WTC11 (cell line): ENCODE measurements at regions not wholly inside any gene's neighbourhood (a gene's known extent, or its start where the extent isn't known, plus 50 kb on each side); places are given as distances from the start of the nearest gene placed in this dataset.

Experiments
- ATAC-seq: fragments of 200-7000 bp; cut with Tn5 transposase; 2 replicates; pipeline ENCODE4 v1.10.0; 2021; ENCODE audit warnings: mild to moderate bottlenecking, moderate library complexity
- CTCF ChIA-PET: fragments of 300-600 bp; sonication (Branson Sonifier 250); formaldehyde crosslinking; loops from one replicate; lab custom pipeline; 2021; ENCODE audit warnings: antibody characterized with exemption; lab: Charles Lee
- POLR2A ChIA-PET: fragments of 350-600 bp; sonication (Branson Sonifier 250); formaldehyde crosslinking; loops from one replicate; lab custom pipeline; 2021; ENCODE audit warnings: antibody characterized with exemption; lab: Charles Lee
- DNase-seq: peaks from one replicate; pipeline ENCODE4 v3.0.0; 2021; ENCODE audit warnings: low spot score
- H3K27ac Mint-ChIP-seq: 2 replicates; pipeline ENCODE4 v1.8.0; 2021; ENCODE audit warnings: mixed read lengths
- H3K27me3 Mint-ChIP-seq: 2 replicates; pipeline ENCODE4 v1.8.0; 2021; ENCODE audit warnings: low read depth, mild to moderate bottlenecking, moderate library complexity, mixed read lengths
- H3K36me3 Mint-ChIP-seq: 2 replicates; pipeline ENCODE4 v1.8.0; 2021; ENCODE audit warnings: mixed read lengths
- H3K4me1 Mint-ChIP-seq: 2 replicates; pipeline ENCODE4 v1.8.0; 2022; ENCODE audit warnings: mixed read lengths
- H3K4me3 Mint-ChIP-seq: 2 replicates; pipeline ENCODE4 v1.8.0; 2021; ENCODE audit warnings: mild to moderate bottlenecking, moderate library complexity, mixed read lengths
- H3K9me3 Mint-ChIP-seq: 2 replicates; pipeline ENCODE4 v1.8.0; 2021; ENCODE audit warnings: mixed read lengths
- ATF6 ChIP-seq: sonication (generic); formaldehyde crosslinking; IDR thresholded peaks from 2 replicates; pipeline ENCODE4 v1.8.1; 2023; ENCODE audit warnings: mild to moderate bottlenecking, missing genetic modification reagents
- CDX4 ChIP-seq: fragments of 250-450 bp; sonication (Bioruptor Pico); IDR thresholded peaks from 2 replicates; pipeline ENCODE4 v1.9.0; 2021; ENCODE audit warnings: moderate library complexity, mild to moderate bottlenecking, inconsistent platforms, borderline replicate concordance
- CREB1 ChIP-seq: sonication (generic); formaldehyde crosslinking; IDR thresholded peaks from 2 replicates; pipeline ENCODE4 v1.8.0; 2023; ENCODE audit warnings: mild to moderate bottlenecking, missing genetic modification reagents
- E2F1 ChIP-seq: sonication (generic); formaldehyde crosslinking; IDR thresholded peaks from 2 replicates; pipeline ENCODE4 v1.8.0; 2022; ENCODE audit warnings: mild to moderate bottlenecking, missing genetic modification reagents
- E2F5 ChIP-seq: sonication (generic); formaldehyde crosslinking; IDR thresholded peaks from 2 replicates; pipeline ENCODE4 v1.8.1; 2022; ENCODE audit warnings: mild to moderate bottlenecking, moderate library complexity, missing genetic modification reagents
- ELF4 ChIP-seq: sonication (generic); formaldehyde crosslinking; IDR thresholded peaks from 2 replicates; pipeline ENCODE4 v1.8.1; 2022; ENCODE audit warnings: low read depth, mild to moderate bottlenecking, moderate library complexity, missing genetic modification reagents
- ERG ChIP-seq: fragments of 250-450 bp; sonication (Bioruptor Pico); IDR thresholded peaks from 2 replicates; pipeline ENCODE4 v1.8.0; 2021; ENCODE audit warnings: mild to moderate bottlenecking
- ESRRA ChIP-seq: sonication (generic); formaldehyde crosslinking; IDR thresholded peaks from 2 replicates; pipeline ENCODE4 v1.8.1; 2022; ENCODE audit warnings: mild to moderate bottlenecking, missing genetic modification reagents, borderline replicate concordance
- FOXK1 ChIP-seq: sonication (generic); formaldehyde crosslinking; IDR thresholded peaks from 2 replicates; pipeline ENCODE4 v1.8.0; 2022; ENCODE audit warnings: mild to moderate bottlenecking, moderate library complexity, missing genetic modification reagents
- FOXP1 ChIP-seq: sonication (generic); formaldehyde crosslinking; IDR thresholded peaks from 2 replicates; pipeline ENCODE4 v1.8.0; 2022; ENCODE audit warnings: missing genetic modification reagents, mild to moderate bottlenecking, moderate library complexity, borderline replicate concordance
- JAZF1 ChIP-seq: fragments of 250-450 bp; sonication (Bioruptor Pico); IDR thresholded peaks from 2 replicates; pipeline ENCODE4 v1.9.0; 2021; ENCODE audit warnings: moderate library complexity, mild to moderate bottlenecking, inconsistent platforms
- KAT7 ChIP-seq: sonication (generic); formaldehyde crosslinking; IDR thresholded peaks from 2 replicates; pipeline ENCODE4 v1.8.1; 2023; ENCODE audit warnings: missing genetic modification reagents, mild to moderate bottlenecking, borderline replicate concordance
- MXD4 ChIP-seq: fragments of 250-450 bp; sonication (Bioruptor Pico); IDR thresholded peaks from 2 replicates; pipeline ENCODE4 v1.8.0; 2021; ENCODE audit warnings: mild to moderate bottlenecking, moderate library complexity, borderline replicate concordance
- NR1H2 ChIP-seq: sonication (generic); formaldehyde crosslinking; IDR thresholded peaks from 2 replicates; pipeline ENCODE4 v1.9.0; 2021; ENCODE audit warnings: mild to moderate bottlenecking, moderate library complexity, missing genetic modification reagents
- NR2C2 ChIP-seq: sonication (generic); formaldehyde crosslinking; IDR thresholded peaks from 2 replicates; pipeline ENCODE4 v1.8.0; 2022; ENCODE audit warnings: mild to moderate bottlenecking, missing genetic modification reagents
- SMAD3 ChIP-seq: sonication (generic); formaldehyde crosslinking; IDR thresholded peaks from 2 replicates; pipeline ENCODE4 v1.8.0; 2022; ENCODE audit warnings: missing genetic modification reagents, mild to moderate bottlenecking, borderline replicate concordance
- USF1 ChIP-seq: sonication (generic); formaldehyde crosslinking; IDR thresholded peaks from 2 replicates; pipeline ENCODE4 v1.8.0; 2022; ENCODE audit warnings: mild to moderate bottlenecking, missing genetic modification reagents
- ZMAT4 ChIP-seq: fragments of 250-450 bp; sonication (Bioruptor Pico); IDR thresholded peaks from 2 replicates; pipeline ENCODE4 v1.9.0; 2021; ENCODE audit warnings: mild to moderate bottlenecking
- ZNF138 ChIP-seq: sonication (generic); formaldehyde crosslinking; conservative IDR thresholded peaks from 2 replicates; pipeline ENCODE4 v1.8.1; 2022; ENCODE audit warnings: mild to moderate bottlenecking, moderate library complexity, missing genetic modification reagents
- ZNF232 ChIP-seq: sonication (generic); formaldehyde crosslinking; IDR thresholded peaks from 2 replicates; pipeline ENCODE4 v1.8.0; 2022; ENCODE audit warnings: mild to moderate bottlenecking, missing genetic modification reagents
- ZNF317 ChIP-seq: sonication (generic); formaldehyde crosslinking; IDR thresholded peaks from 2 replicates; pipeline ENCODE4 v1.8.1; 2023; ENCODE audit warnings: low read depth, mild to moderate bottlenecking, moderate library complexity, missing genetic modification reagents, borderline replicate concordance
- ZNF396 ChIP-seq: fragments of 250-450 bp; sonication (Bioruptor Pico); IDR thresholded peaks from 2 replicates; pipeline ENCODE4 v1.8.0; 2021; ENCODE audit warnings: mild to moderate bottlenecking, moderate library complexity, borderline replicate concordance
- ZNF423 ChIP-seq: fragments of 250-450 bp; sonication (Bioruptor Pico); IDR thresholded peaks from 2 replicates; pipeline ENCODE4 v2.1.2; 2022; ENCODE audit warnings: mild to moderate bottlenecking, moderate library complexity
- ZNF671 ChIP-seq: fragments of 250-450 bp; sonication (Bioruptor Pico); IDR thresholded peaks from 2 replicates; pipeline ENCODE4 v1.8.0; 2021; ENCODE audit warnings: mild to moderate bottlenecking

- H3K27me3 Mint-ChIP-seq: no peaks in the 10 kb centered on the region
- H3K4me1 Mint-ChIP-seq: no peaks in the 10 kb centered on the region
- H3K4me3 Mint-ChIP-seq: no peak overlapping the region
- CTCF ChIA-PET: no interaction called here
- peaks cover 15% of the 10 kb centered on the region for H3K36me3 Mint-ChIP-seq
- peaks cover 4% of the 10 kb centered on the region for H3K9me3 Mint-ChIP-seq
- ATAC-seq: no peak
- TF ChIP-seq ZMAT4 (CRISPR knock-in tag) (no peak), ZNF396 (no peak), KAT7 (CRISPR knock-in tag) (no peak), NR1H2 (no peak), ERG (CRISPR knock-in tag) (no peak), MXD4 (CRISPR knock-in tag) (no peak), CREB1 (no peak), JAZF1 (no peak), ESRRA (no peak), ZNF232 (CRISPR knock-in tag) (no peak), ZNF671 (CRISPR knock-in tag) (no peak), E2F1 (CRISPR knock-in tag) (no peak), ZNF423 (CRISPR knock-in tag) (no peak)
- TF ChIP-seq, all 79 proteins: peak for 0
- no peak overlapping the region for H3K27ac Mint-ChIP-seq
- DNase-seq: no peak
- POLR2A ChIA-PET: no interaction called here
These were observed 150.9 kb upstream of the IGF1 start for GRCh38 chr12:102631274-102631673.

- Mint-ChIP-seq H3K9me3 (peaks cover 3% of the 10 kb centered on the region), H3K27me3 (no peaks in the 10 kb centered on the region), H3K27ac (no peak overlapping the region), H3K36me3 (peaks cover 18% of the 10 kb centered on the region), H3K4me3 (no peak overlapping the region), H3K4me1 (no peaks in the 10 kb centered on the region)
- TF ChIP-seq ELF4 (CRISPR knock-in tag) (no peak), ZNF317 (CRISPR knock-in tag) (no peak), FOXK1 (no peak), ATF6 (CRISPR knock-in tag) (no peak)
- no peak for ATAC-seq
- CTCF ChIA-PET: no interaction called here
- no peak for DNase-seq
- POLR2A ChIA-PET: no interaction called here
These were observed 149.0 kb upstream of the IGF1 start for GRCh38 chr12:102629262-102629888.

GRCh38 chr12:102625819-102626218, 145.5 kb upstream of the IGF1 start:
- Mint-ChIP-seq H3K36me3 (peaks cover 18% of the 10 kb centered on the region), H3K4me1 (no peaks in the 10 kb centered on the region), H3K4me3 (no peak overlapping the region), H3K27ac (no peak overlapping the region), H3K9me3 (peaks cover 10% of the 10 kb centered on the region), H3K27me3 (no peaks in the 10 kb centered on the region)
- POLR2A ChIA-PET: no interaction called here
- CTCF ChIA-PET: no interaction called here
- no peak for DNase-seq
- no peak for ATAC-seq
- no peak for TF ChIP-seq CDX4 (CRISPR knock-in tag)
- TF ChIP-seq ZNF138 (CRISPR knock-in tag): no peak
- no peak for TF ChIP-seq USF1
- no peak for TF ChIP-seq NR2C2 (CRISPR knock-in tag)
- no peak for TF ChIP-seq E2F5 (CRISPR knock-in tag)
- no peak for TF ChIP-seq FOXP1 (CRISPR knock-in tag)
- TF ChIP-seq SMAD3: no peak
- TF ChIP-seq ZMAT4 (CRISPR knock-in tag): no peak
- TF ChIP-seq ATF6 (CRISPR knock-in tag): no peak
